ENCODE measurements at regions not wholly inside any gene's neighbourhood (a gene's known extent, or its start where the extent isn't known, plus 50 kb on each side); places are given as distances from the start of the nearest gene placed in this dataset.
"Not testable (repeated sequence)": the region's sequence is repeated elsewhere in the genome, so short reads cannot be mapped to it uniquely, and the experiment has no call there.

- Histone ChIP-seq H3K4me1 (ENCODE audit: control insufficient read depth, insufficient read depth, low read length) (no peaks in the 10 kb centered on the region), H3K9ac (ENCODE audit: low read depth, low read length) (no peak overlapping the region), H3K36me3 (ENCODE audit: control insufficient read depth, insufficient read depth, low read length) (no peaks in the 10 kb centered on the region), H3K27me3 (ENCODE audit: control insufficient read depth, insufficient read depth, low read length) (no peaks in the 10 kb centered on the region), H3K4me3 (ENCODE audit: low read depth, low read length) (no peak overlapping the region), H3K9me3 (ENCODE audit: control insufficient read depth, insufficient read depth, low read length) (no peaks in the 10 kb centered on the region)
Measured at GRCh38 chr2:175351512-175351911, 170.0 kb upstream of the ATP5MC3 start.

- Histone ChIP-seq H3K9me3 (ENCODE audit: control insufficient read depth, insufficient read depth, low read length) (no peaks in the 10 kb centered on the region), H3K9ac (ENCODE audit: low read depth, low read length) (no peak overlapping the region), H3K36me3 (ENCODE audit: control insufficient read depth, insufficient read depth, low read length) (no peaks in the 10 kb centered on the region), H3K4me1 (ENCODE audit: control insufficient read depth, insufficient read depth, low read length) (no peaks in the 10 kb centered on the region), H3K4me3 (ENCODE audit: low read depth, low read length) (no peak overlapping the region), H3K27me3 (ENCODE audit: control insufficient read depth, insufficient read depth, low read length) (no peaks in the 10 kb centered on the region)
Measured at GRCh38 chr2:175350105-175350504, 168.6 kb upstream of the ATP5MC3 start.

GRCh38 chr2:175342085-175342484 lies 160.6 kb upstream of the ATP5MC3 start:
- H3K4me3 ChIP-seq (ENCODE audit: low read depth, low read length), result no peak overlapping the region
- no peaks in the 10 kb centered on the region for H3K27me3 ChIP-seq (ENCODE audit: control insufficient read depth, insufficient read depth, low read length)
- no peak overlapping the region for H3K9ac ChIP-seq (ENCODE audit: low read depth, low read length)
- H3K36me3 ChIP-seq (ENCODE audit: control insufficient read depth, insufficient read depth, low read length), result no peaks in the 10 kb centered on the region
- H3K4me1 ChIP-seq (ENCODE audit: control insufficient read depth, insufficient read depth, low read length), result no peaks in the 10 kb centered on the region
- no peaks in the 10 kb centered on the region for H3K9me3 ChIP-seq (ENCODE audit: control insufficient read depth, insufficient read depth, low read length)

GRCh38 chr2:175330195-175330594 lies 148.7 kb upstream of the ATP5MC3 start:
- peaks cover 2% of the 10 kb centered on the region for H3K4me1 ChIP-seq (ENCODE audit: control insufficient read depth, insufficient read depth, low read length)
- no peak overlapping the region for H3K9ac ChIP-seq (ENCODE audit: low read depth, low read length)
- H3K4me3 ChIP-seq (ENCODE audit: low read depth, low read length), result no peak overlapping the region
- no peaks in the 10 kb centered on the region for H3K36me3 ChIP-seq (ENCODE audit: control insufficient read depth, insufficient read depth, low read length)
- H3K9me3 ChIP-seq (ENCODE audit: control insufficient read depth, insufficient read depth, low read length), result no peaks in the 10 kb centered on the region
- H3K27me3 ChIP-seq (ENCODE audit: control insufficient read depth, insufficient read depth, low read length), result no peaks in the 10 kb centered on the region

GRCh38 chr2:175326801-175327200 lies 145.3 kb upstream of the ATP5MC3 start:
- H3K9ac ChIP-seq (ENCODE audit: low read depth, low read length), result no peak overlapping the region
- no peaks in the 10 kb centered on the region for H3K27me3 ChIP-seq (ENCODE audit: control insufficient read depth, insufficient read depth, low read length)
- no peak overlapping the region for H3K4me3 ChIP-seq (ENCODE audit: low read depth, low read length)
- no peaks in the 10 kb centered on the region for H3K36me3 ChIP-seq (ENCODE audit: control insufficient read depth, insufficient read depth, low read length)
- H3K4me1 ChIP-seq (ENCODE audit: control insufficient read depth, insufficient read depth, low read length), result peaks cover 2% of the 10 kb centered on the region
- no peaks in the 10 kb centered on the region for H3K9me3 ChIP-seq (ENCODE audit: control insufficient read depth, insufficient read depth, low read length)

- H3K9ac ChIP-seq (ENCODE audit: low read depth, low read length); H3K4me1 ChIP-seq (ENCODE audit: control insufficient read depth, insufficient read depth, low read length); H3K27me3 ChIP-seq (ENCODE audit: control insufficient read depth, insufficient read depth, low read length); H3K4me3 ChIP-seq (ENCODE audit: low read depth, low read length); H3K9me3 ChIP-seq (ENCODE audit: control insufficient read depth, insufficient read depth, low read length); H3K36me3 ChIP-seq (ENCODE audit: control insufficient read depth, insufficient read depth, low read length): not testable (repeated sequence)
Measured at GRCh38 chr2:175326164-175326563, 144.7 kb upstream of the ATP5MC3 start.

GRCh38 chr2:175323162-175323561 lies 141.7 kb upstream of the ATP5MC3 start:
- H3K27me3 ChIP-seq (ENCODE audit: control insufficient read depth, insufficient read depth, low read length), result no peaks in the 10 kb centered on the region
- H3K4me1 ChIP-seq (ENCODE audit: control insufficient read depth, insufficient read depth, low read length), result no peaks in the 10 kb centered on the region
- no peak overlapping the region for H3K9ac ChIP-seq (ENCODE audit: low read depth, low read length)
- H3K9me3 ChIP-seq (ENCODE audit: control insufficient read depth, insufficient read depth, low read length), result no peaks in the 10 kb centered on the region
- no peaks in the 10 kb centered on the region for H3K36me3 ChIP-seq (ENCODE audit: control insufficient read depth, insufficient read depth, low read length)
- H3K4me3 ChIP-seq (ENCODE audit: low read depth, low read length), result no peak overlapping the region

GRCh38 chr2:175318542-175318941 lies 137.0 kb upstream of the ATP5MC3 start:
- H3K9me3 ChIP-seq (ENCODE audit: control insufficient read depth, insufficient read depth, low read length), result no peaks in the 10 kb centered on the region
- H3K27me3 ChIP-seq (ENCODE audit: control insufficient read depth, insufficient read depth, low read length), result no peaks in the 10 kb centered on the region
- H3K4me3 ChIP-seq (ENCODE audit: low read depth, low read length), result no peak overlapping the region
- H3K9ac ChIP-seq (ENCODE audit: low read depth, low read length), result no peak overlapping the region
- no peaks in the 10 kb centered on the region for H3K36me3 ChIP-seq (ENCODE audit: control insufficient read depth, insufficient read depth, low read length)
- no peaks in the 10 kb centered on the region for H3K4me1 ChIP-seq (ENCODE audit: control insufficient read depth, insufficient read depth, low read length)

- Histone ChIP-seq H3K4me1 (ENCODE audit: control insufficient read depth, insufficient read depth, low read length) (no peaks in the 10 kb centered on the region), H3K36me3 (ENCODE audit: control insufficient read depth, insufficient read depth, low read length) (no peaks in the 10 kb centered on the region)
Measured at GRCh38 chr2:175317751-175318150, 136.2 kb upstream of the ATP5MC3 start.

GRCh38 chr2:175312137-175312536 lies 130.6 kb upstream of the ATP5MC3 start:
- Histone ChIP-seq H3K4me3 (ENCODE audit: low read depth, low read length) (no peak overlapping the region), H3K36me3 (ENCODE audit: control insufficient read depth, insufficient read depth, low read length) (no peaks in the 10 kb centered on the region), H3K9ac (ENCODE audit: low read depth, low read length) (no peak overlapping the region), H3K4me1 (ENCODE audit: control insufficient read depth, insufficient read depth, low read length) (peaks cover 6% of the 10 kb centered on the region), H3K27me3 (ENCODE audit: control insufficient read depth, insufficient read depth, low read length) (no peaks in the 10 kb centered on the region), H3K9me3 (ENCODE audit: control insufficient read depth, insufficient read depth, low read length) (no peaks in the 10 kb centered on the region)

More at GRCh38 chr2:175317751-175318150, 136.2 kb upstream of the ATP5MC3 start:
- H3K9ac ChIP-seq (ENCODE audit: low read depth, low read length), result no peak overlapping the region
- H3K27me3 ChIP-seq (ENCODE audit: control insufficient read depth, insufficient read depth, low read length), result no peaks in the 10 kb centered on the region
- no peak overlapping the region for H3K4me3 ChIP-seq (ENCODE audit: low read depth, low read length)
- no peaks in the 10 kb centered on the region for H3K9me3 ChIP-seq (ENCODE audit: control insufficient read depth, insufficient read depth, low read length)

GRCh38 chr2:175310813-175311504 lies 129.4 kb upstream of the ATP5MC3 start:
- Histone ChIP-seq H3K27me3 (ENCODE audit: control insufficient read depth, insufficient read depth, low read length) (no peaks in the 10 kb centered on the region), H3K4me1 (ENCODE audit: control insufficient read depth, insufficient read depth, low read length) (peaks cover 6% of the 10 kb centered on the region), H3K9me3 (ENCODE audit: control insufficient read depth, insufficient read depth, low read length) (no peaks in the 10 kb centered on the region), H3K36me3 (ENCODE audit: control insufficient read depth, insufficient read depth, low read length) (no peaks in the 10 kb centered on the region), H3K4me3 (ENCODE audit: low read depth, low read length) (no peak overlapping the region), H3K9ac (ENCODE audit: low read depth, low read length) (no peak overlapping the region)

- H3K4me3 ChIP-seq (ENCODE audit: low read depth, low read length), result no peak overlapping the region
- H3K4me1 ChIP-seq (ENCODE audit: control insufficient read depth, insufficient read depth, low read length), result peaks cover 6% of the 10 kb centered on the region
- no peak overlapping the region for H3K9ac ChIP-seq (ENCODE audit: low read depth, low read length)
- H3K27me3 ChIP-seq (ENCODE audit: control insufficient read depth, insufficient read depth, low read length), result no peaks in the 10 kb centered on the region
- H3K9me3 ChIP-seq (ENCODE audit: control insufficient read depth, insufficient read depth, low read length), result no peaks in the 10 kb centered on the region
- no peaks in the 10 kb centered on the region for H3K36me3 ChIP-seq (ENCODE audit: control insufficient read depth, insufficient read depth, low read length)
Measured at GRCh38 chr2:175309799-175310198, 128.3 kb upstream of the ATP5MC3 start.
